Cardiac septum (tissue), 1 donor: ENCODE measurements at regions not wholly inside any gene's neighbourhood (a gene's known extent, or its start where the extent isn't known, plus 50 kb on each side); places are given as distances from the start of the nearest gene placed in this dataset.
"Not testable (repeated sequence)": the region's sequence is repeated elsewhere in the genome, so short reads cannot be mapped to it uniquely, and the experiment has no call there.

Experiments
- DNase-seq: peaks from one replicate; pipeline ENCODE4 v3.0.0-alpha.2; 2020; ENCODE audit warnings: low spot score
- intact Hi-C: fragments of 100-400 bp; cut with DNase I; formaldehyde crosslinking; loops from one replicate; pipeline ENCODE4 v1.14.0; 2022
- donor health status: DM: no; HTN: no; CAD: no.

DNA sequence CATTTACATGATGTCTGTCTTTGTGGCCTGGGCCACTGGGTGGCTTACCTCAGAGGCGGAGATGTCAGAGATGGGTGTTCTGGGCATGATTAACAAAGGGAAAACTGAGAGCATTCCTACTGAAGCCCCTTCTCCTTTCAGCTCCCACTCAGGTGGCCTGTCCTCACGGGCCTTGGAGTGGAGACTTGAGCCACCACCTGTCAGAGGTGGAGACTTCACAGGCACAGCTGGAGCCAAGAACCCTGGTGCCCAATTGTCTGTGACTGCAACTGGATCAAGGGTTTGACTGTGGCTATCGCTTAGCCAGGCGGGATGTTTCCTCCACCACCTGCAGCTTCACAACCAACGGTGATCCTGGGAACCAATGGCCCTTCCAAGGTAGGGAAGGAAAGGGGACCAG is 230.5 kb upstream of the NOTCH2NLA start:
- DNase-seq, intact Hi-C loops: not testable (repeated sequence)

DNA sequence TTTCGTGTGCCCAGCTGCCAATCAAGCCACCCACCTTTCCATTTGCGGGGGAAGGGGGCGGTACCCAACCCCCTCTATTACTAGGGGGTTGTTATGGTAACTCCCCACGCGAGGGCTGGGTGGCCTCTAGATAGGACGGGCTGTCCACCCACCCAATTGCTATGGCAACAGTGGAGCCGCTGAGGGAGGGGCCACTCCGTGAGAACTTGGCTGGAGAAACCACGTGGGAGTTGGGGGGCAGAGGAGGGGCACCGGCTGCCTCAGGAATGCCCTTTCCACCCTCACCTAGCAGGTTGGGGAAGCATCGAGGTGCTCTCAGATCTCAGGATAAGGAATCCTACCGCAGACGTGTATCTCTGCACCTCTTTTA is 220.0 kb upstream of the NOTCH2NLA start:
- DNase-seq, intact Hi-C loops: not testable (repeated sequence)

DNA sequence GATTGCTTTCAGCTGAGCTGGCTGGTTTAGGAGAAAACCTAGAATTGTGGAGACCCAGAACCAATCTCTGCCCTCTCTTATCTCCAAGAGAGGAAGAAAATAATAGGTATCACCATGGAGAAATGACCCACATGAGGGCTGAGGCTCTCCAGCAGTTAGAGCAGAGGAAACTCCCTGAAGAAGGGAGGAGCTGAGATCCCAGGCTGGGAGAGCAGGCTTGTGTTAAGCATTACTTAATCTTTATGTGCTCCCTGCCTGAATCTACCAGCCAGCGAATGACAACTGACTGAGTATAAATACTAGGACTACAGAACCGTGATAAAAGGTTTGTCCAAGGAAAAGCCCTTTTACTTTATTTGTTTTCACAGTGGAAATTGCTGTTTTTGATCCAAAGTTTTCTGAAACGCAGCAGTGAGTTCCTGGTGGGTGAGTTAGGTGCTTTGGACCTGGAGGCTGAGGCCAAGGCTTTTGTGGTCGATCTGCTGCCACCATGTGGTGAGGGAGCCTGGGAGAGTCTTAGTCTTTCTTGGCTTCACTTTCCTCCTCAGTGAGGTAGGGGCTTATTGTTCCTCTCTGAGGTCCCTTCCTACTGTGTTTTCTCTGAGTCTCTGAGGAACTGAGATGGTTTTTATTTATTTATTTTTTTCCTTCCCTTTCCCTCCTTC is 219.5 kb upstream of the NOTCH2NLA start:
- intact Hi-C loops, DNase-seq: not testable (repeated sequence)

DNA sequence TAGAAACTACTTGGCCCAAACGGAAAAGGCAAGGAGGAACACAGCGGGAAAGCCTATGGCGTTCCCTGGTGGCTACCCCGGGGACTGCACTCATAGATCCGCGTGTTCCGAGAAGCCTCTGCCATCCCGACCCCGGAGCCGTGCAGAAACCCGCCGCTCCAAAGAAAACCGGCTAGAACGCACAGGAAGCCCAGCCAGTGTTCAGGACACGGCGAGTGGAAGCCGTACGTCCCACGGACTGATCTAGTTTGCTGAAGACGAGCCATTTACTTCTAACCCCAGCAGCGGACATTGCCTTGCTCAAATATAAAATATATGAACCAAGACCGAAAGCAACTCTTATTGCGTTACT is 215.0 kb upstream of the NOTCH2NLA start:
- intact Hi-C loops, result not testable (repeated sequence)

DNA sequence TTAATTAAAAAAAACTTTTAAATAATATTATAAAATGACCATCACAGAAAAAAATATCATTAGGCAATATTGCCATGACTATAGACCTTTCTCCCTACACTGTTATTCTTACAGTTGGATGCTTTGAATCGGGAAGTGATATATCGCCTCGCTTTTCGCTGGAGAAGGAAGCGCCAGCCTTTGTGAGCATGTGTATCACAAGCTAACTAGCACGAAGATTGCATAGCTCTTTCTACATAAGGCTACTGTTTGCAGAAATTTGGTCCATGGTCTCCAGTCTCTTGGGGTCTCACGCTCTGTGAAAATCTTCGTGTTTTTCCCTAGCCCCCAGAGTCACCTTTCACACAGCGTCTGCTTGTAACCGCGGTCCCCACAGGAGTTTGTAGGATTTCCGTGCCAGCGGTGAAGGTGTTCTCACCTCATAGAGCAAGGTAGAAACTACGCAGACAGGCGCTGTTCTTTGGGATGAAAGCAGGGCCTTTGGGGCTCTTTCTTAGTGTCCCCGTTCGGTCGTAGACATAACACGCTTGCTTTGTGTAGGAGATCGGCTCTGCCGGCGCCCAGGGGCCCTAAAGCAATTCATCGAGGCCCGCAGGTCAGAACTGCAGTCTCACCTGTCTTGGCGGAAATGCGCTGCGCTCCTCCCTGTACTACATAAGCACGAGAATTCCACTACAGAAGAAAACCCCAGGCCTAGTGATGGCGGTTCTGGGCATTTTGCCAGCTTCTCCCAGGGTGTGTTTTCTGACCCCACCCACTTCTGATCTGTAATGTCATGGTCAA is 214.5 kb upstream of the NOTCH2NLA start:
- intact Hi-C loops, DNase-seq: not testable (repeated sequence)

More for the DNA sequence above, 215.0 kb upstream of the NOTCH2NLA start:
- not testable (repeated sequence) for DNase-seq

DNA sequence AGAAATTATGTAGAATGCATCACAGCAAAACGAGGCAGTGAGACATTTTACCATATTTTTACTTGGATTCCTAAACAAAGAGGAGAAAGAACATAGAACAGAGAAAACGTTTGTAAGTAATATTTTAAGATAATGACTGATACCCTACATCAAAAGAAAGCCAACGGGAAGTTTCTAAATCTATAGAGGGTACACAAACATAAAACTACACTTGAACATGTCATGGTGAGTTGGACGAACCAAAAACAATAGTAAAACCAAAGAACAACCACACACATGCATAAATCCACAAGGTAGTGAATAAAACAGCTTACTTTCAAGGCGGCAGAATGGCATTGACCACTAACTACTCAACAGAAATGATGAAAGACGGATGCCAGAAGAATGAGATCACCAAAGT is 209.7 kb upstream of the NOTCH2NLA start:
- intact Hi-C loops, DNase-seq: not testable (repeated sequence)

DNA sequence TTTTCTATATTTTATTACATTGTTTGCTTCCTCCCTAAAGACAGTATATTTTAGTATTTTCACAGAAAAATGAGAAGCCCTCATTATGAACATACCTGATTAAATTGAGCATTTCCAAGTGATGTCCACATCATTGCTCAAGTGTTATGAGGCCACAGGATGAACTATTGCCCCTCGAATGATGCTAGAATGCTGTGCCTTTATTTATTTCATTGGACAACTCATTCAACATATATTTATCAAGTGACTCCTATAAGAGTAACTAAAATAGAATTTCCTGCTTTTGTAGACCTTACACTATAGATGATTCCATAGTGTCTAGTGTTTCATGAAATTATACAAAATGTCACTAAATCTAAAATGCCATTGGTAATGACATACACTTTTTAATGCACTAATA is 187.8 kb upstream of the NOTCH2NLA start:
- DNase-seq, intact Hi-C loops: not testable (repeated sequence)

DNA sequence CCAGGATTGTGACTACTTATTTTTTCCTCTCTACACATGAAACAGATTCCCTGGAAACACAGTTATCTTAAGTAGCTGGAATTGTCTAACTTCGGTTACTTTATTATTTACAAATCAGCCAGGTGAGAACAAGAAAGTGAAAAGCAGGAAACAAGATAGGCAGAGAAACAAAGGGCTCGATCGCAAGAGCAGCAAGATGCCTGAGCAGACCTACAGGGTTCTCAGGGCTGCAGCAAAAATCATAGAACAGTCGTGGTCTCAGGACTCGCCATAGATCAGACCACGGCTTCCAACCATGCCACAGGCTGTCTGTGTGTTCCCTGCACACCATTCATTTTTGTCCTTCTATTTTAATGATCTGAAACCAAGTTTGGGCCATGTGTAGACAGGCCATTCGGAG is 186.2 kb upstream of the NOTCH2NLA start:
- intact Hi-C loops, DNase-seq: not testable (repeated sequence)

DNA sequence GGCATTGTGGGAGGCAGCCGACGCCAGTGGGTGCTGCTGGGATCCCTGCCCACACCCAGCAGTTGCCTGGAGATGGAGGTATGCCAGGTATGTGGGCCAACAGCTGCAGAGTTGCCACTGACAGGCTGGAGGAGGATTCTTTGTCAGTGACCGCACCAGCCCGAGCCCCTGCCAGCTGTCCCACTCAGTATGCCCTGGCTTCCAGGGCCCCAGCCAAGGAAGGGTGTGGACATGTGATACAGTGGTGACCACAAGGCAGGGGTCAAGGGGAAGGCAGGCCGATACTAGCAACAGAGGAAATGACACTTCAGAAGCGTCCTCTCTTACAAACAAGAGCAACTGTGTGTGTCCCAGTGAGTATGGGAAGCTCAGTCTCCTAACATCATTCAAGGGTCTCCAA is 185.1 kb upstream of the NOTCH2NLA start:
- DNase-seq, intact Hi-C loops: not testable (repeated sequence)

DNA sequence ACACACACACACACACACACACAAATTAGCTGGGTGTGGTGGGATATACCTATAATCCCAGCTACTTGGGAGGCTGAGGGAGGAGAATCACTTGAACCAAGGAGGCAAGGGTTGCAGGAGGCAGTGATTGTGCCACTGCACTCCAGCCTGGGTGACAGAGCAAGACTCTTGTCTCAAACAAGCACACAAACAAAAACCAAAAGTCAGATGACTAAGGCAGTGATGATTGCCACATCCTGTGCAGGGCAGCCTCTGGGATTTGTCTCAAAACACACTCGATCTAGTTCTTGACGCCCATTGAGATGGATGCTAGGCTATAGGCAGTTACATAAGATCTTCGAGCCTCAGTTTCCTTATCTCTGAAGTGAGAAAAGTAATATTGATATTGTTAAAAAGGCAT is 183.1 kb upstream of the NOTCH2NLA start:
- intact Hi-C loops, DNase-seq: not testable (repeated sequence)

DNA sequence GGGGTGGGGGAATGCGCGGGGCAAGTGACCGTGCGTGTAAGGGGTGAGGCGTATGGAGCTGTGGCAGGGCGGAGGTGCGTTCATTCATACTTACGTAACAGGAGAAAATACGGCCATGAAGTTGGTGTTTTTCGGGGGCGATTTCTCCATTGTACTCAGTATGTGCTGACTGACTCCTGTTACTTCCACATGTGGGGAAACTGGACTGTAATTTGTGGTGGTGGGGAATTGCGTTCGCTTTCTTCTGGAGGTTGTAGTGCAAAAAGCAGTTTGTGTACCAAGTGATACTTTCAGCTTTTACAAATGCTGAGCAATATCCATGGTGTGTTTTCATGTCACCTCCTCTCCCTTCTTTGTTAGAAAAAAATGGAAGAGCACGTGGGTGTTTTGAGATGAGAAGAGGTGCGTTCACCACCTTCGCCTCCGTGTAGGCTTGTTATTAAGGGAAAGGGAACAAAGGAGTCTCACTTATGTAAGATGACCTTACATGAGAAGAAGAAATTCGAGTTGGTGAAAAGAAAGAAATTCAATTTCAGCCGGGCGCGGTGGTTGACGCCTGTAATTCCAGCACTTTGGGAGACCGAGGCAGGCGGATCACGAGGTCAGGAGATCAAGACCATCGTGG is 181.1 kb upstream of the NOTCH2NLA start:
- intact Hi-C loops, DNase-seq: not testable (repeated sequence)

DNA sequence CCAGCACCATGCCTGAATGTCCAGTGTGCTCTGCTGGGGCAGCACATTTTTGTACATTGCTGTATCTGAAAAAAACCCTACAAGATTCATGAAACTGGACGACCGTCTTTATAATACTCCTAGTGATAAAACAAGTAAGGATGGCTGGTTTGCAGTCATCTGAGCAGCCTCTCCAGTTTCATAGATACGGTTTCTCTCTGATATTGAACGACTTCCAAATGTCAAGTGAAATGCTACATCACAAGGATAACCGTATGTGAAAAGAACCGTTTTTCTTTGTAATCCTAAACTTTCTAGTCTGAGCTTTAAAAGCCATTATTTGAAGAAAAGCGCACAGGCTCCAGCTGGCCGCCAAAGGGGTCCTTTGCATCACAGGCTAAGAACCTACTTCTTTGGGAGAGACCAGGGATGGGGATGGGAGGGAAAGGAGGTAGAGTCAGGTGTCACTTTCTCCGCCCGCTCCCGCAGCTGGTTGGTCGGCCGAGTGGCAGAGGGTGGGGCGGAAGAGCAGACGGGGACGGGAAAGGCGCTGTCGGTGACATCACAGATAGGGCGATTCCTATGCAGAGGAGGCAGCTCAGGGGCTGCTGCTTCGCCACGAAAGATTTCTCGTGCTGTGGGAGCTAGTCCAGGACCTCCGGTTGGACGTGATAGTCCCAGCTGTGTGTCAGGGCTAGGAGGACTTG is 180.4 kb upstream of the NOTCH2NLA start:
- DNase-seq, intact Hi-C loops: not testable (repeated sequence)

DNA sequence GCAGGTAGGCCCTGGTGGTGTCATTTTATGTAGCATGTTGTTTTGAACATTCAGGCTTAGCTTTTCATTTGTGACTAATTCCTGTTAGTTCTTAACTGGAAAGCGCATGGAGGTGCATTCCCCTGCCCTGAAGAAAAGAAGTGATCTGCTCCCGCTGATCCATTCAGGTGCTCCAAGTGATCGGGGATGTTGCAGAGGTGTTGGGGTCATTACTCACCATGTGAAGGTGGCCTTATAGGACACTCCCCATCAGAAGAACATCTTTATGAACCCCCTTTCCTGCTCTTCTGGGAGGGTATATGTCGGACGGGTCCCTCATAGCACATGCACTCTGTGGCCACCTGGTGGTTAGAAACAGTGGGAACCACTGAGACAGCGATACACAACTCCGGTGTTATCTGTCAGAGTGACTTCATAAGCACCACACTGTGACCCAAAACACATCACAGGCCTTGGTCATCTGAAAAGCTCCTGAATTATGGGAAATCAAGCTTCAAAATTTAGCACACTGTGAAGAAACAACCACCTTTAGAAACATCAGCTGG is 172.5 kb upstream of the NOTCH2NLA start:
- DNase-seq, intact Hi-C loops: not testable (repeated sequence)

DNA sequence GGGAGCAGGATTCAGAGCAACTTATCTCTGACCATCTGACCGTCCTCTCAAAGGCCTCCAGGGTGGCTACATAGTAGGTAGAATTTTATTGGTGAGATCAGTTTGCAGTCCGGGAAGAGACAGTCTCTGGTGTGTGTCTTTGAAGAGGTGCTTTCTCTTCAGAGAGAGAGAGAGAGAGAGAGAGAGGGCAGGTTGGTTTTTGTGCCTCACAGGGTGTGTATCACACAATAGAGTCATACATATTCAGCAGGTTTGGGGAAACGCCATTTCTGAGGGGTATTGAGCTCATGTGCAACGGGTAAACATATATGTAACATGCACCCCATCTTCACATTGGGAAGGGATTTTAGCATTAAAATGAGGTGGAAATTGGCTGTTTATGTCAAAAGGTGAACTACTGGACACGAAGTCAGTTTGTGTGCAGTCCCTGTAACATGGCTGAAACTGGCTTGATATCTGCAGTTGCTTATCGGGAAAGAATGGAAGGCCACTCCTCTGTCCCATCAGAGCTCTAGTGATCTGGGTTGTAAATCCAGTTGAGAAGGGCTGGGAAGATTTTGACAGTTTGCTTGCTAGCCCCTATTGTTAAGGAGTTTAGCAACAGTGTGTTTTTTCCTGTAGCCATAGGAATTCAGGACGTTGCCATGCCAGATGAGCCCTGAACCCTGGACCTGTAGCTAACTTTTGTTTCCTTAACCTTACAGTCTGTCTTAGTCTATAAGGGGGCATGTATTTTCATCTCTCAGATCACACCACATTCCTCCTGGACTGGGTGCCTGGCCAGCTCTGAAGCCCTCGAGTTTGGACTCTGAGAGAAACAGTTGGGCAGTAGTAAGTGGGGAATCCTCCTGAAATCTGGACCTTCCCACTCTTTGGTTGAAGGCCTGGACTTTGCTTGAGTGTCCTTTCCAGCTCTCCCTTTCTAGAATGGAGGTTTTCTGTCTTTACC is 171.6 kb upstream of the NOTCH2NLA start:
- intact Hi-C loops, DNase-seq: not testable (repeated sequence)

DNA sequence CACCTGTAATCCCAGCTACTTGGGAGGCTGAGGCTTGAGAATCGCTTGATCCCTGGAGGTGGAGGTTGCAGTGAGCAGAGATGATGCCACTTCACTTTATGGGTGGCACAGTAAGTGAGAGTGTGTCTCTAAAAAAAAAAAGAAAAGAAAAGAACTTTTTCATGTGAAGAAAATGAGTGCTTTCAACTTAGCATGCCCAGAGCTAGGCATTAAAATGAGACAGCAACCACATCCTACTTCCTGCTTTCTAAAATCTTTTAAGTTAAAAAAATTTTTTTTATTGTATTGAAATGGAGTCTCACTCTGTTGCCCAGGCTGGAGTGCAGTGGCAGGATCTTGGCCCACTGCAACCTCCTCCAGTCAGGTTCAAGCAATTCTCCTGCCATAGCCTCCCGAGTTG is 170.4 kb upstream of the NOTCH2NLA start:
- intact Hi-C loops, result not testable (repeated sequence)

DNA sequence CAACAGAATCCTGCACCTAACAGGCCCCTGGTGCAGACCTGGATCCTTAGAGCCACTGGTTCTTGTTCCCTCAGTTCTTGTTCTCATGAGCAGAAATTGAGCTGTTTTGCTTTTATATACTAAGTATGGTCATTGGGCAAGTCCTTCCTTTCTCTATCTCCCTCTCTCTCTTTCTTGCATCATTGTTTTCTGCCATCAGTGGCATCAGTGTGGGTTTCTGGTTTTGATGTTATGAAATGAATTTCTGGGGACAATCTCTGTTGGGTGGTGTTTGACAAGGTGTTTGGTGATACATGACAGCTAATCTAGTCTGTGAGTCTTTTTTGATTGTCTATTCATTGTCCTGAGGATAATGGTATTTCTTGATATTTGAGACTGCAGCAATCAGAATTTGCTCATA is 168.0 kb upstream of the NOTCH2NLA start:
- intact Hi-C loops, DNase-seq: not testable (repeated sequence)

More for the DNA sequence above, 170.4 kb upstream of the NOTCH2NLA start:
- not testable (repeated sequence) for DNase-seq

DNA sequence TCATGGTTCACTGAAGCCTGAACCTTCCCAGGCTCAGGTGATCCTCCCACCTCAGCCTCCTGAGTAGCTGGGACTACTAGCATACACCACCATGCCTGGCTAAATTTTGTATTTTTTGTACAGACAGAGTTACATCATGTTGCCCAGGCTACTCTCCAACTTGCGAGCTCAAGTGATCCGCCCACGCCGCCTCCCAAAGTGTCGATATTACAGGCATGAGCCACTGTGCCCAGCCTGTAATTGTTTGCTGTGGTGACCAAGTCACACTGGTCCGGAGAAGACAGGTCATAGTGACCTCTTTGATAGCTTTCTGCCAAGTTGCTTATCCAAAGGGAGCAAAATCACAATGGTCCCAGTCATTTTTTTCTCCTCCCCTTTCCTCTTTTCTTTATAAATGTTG is 167.4 kb upstream of the NOTCH2NLA start:
- DNase-seq, intact Hi-C loops: not testable (repeated sequence)

DNA sequence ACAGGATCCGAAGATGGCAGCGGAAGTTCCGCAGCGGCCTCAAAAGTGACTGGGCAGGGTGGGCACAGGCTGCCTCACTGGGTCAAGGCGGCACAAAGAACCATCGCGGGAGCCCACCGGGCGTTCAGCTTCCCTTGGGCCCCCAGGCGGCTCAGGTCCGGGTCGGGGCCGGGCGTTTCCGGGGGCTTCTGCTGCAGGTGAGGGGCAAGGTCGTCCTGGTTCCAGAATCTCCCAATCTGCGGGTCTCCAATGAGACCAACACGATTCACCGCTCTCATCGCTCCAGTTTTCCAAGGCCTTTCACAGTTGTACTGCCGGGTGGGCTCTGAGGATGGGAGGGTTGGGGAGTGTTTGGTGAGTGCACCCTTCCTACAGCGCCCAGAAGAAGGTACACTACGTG is 165.0 kb upstream of the NOTCH2NLA start:
- intact Hi-C loops, DNase-seq: not testable (repeated sequence)

DNA sequence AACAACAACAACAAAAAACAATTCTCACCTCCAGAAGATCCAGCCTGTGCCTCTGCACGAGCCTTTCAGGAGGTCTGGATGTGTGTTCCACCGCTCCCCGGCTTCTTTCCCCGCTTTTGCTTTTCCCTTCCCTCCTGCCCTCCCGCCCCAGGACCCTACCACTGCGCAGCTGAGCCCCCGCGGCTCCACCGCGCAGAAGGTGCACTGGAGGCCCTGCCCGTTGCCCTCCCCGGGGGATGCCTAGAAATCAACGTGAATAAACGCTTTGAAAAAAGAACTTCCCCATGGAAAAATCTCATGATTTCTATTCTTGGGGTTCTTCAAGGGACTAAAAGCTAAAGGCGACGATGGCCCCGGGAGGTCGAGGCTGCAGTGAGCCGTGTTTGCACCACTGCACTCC is 164.3 kb upstream of the NOTCH2NLA start:
- intact Hi-C loops, DNase-seq: not testable (repeated sequence)
